GM18498 (cell line): ENCODE measurements at regions not wholly inside any gene's neighbourhood (a gene's known extent, or its start where the extent isn't known, plus 50 kb on each side); places are given as distances from the start of the nearest gene placed in this dataset.
"Not testable (repeated sequence)": the region's sequence is repeated elsewhere in the genome, so short reads cannot be mapped to it uniquely, and the experiment has no call there.

Experiments
- ATAC-seq: cut with Tn5 transposase; IDR thresholded peaks from one replicate; pipeline ENCODE4 v1.9.1; 2021; ENCODE audit warnings: mild to moderate bottlenecking, moderate library complexity; ENCODE audit not compliant: unreplicated experiment

GRCh38 chr12:91773749-91774429, 371.8 kb downstream of the BTG1 start:
- ATAC-seq = no peak

- ATAC-seq = no peak
These were observed 373.2 kb downstream of the BTG1 start for GRCh38 chr12:91772411-91772810.

- no peak for ATAC-seq
These were observed 375.9 kb downstream of the BTG1 start for GRCh38 chr12:91769736-91770135.

- ATAC-seq = no peak
These were observed 378.4 kb downstream of the BTG1 start for GRCh38 chr12:91767237-91767636.

GRCh38 chr12:91766454-91766853, 379.2 kb downstream of the BTG1 start:
- no peak for ATAC-seq

GRCh38 chr12:91763654-91764370, 381.8 kb downstream of the BTG1 start:
- no peak for ATAC-seq

GRCh38 chr12:91753649-91754048, 392.0 kb downstream of the BTG1 start:
- no peak for ATAC-seq

GRCh38 chr12:91746976-91747375, 398.7 kb downstream of the BTG1 start:
- no peak for ATAC-seq

GRCh38 chr12:91744597-91744996, 401.0 kb downstream of the BTG1 start:
- no peak for ATAC-seq

- no peak for ATAC-seq
These were observed 401.8 kb downstream of the BTG1 start for GRCh38 chr12:91743704-91744321.

GRCh38 chr12:91743280-91743679, 402.4 kb downstream of the BTG1 start:
- ATAC-seq = no peak

- no peak for ATAC-seq
These were observed 403.7 kb downstream of the BTG1 start for GRCh38 chr12:91741932-91742331.

GRCh38 chr12:91733846-91734245, 411.8 kb downstream of the BTG1 start:
- not testable (repeated sequence) for ATAC-seq

GRCh38 chr12:91732086-91732485, 413.6 kb downstream of the BTG1 start:
- no peak for ATAC-seq

GRCh38 chr12:91729543-91729942, 416.1 kb downstream of the BTG1 start:
- ATAC-seq = no peak

GRCh38 chr12:91723191-91723590, 422.5 kb downstream of the BTG1 start:
- no peak for ATAC-seq

- ATAC-seq = no peak
These were observed 423.6 kb downstream of the BTG1 start for GRCh38 chr12:91722072-91722471.

GRCh38 chr12:91721023-91721422, 424.6 kb downstream of the BTG1 start:
- ATAC-seq = no peak

- no peak for ATAC-seq
These were observed 427.3 kb downstream of the BTG1 start for GRCh38 chr12:91718326-91718725.

- ATAC-seq = no peak
These were observed 427.8 kb downstream of the BTG1 start for GRCh38 chr12:91717804-91718203.

GRCh38 chr12:91711925-91712324, 433.7 kb downstream of the BTG1 start:
- not testable (repeated sequence) for ATAC-seq

- ATAC-seq = no peak
These were observed 439.2 kb downstream of the BTG1 start for GRCh38 chr12:91706466-91706865.
